ENCODE measurements at regions not wholly inside any gene's neighbourhood (a gene's known extent, or its start where the extent isn't known, plus 50 kb on each side); places are given as distances from the start of the nearest gene placed in this dataset.

DNA sequence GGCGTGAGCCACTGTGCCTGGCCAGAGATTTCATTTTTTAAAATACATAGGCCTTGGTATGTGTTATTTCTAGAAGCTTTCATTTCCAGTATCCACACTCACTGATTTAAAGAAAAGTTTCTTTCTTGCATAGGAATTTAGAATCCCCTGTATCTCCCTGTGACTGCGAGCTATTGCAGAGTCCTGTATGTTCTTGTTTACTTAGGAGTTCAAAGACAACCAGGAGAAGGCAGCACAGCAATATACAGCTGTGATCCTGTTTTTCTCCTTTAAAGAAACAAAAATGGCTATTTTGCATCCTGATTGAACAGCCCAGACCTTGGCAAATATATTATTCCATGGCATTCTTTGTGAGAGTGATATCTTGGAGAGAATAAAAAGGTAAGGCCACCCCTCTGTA is 185.0 kb upstream of the COX10 start:
- Histone ChIP-seq H3K9ac (ENCODE audit: low read depth in 1 of 2, low read length in 2 of 2) (no peak overlapping the region), H3K27ac (ENCODE audit: low read depth in 1 of 2, low read length in 2 of 2) (no peak overlapping the region), H3K4me3 (ENCODE audit: low read depth in 1 of 3, low read length in 3 of 3) (no peak overlapping the region), H3K4me1 (ENCODE audit: control insufficient read depth in 4 of 4, insufficient read depth in 4 of 4, low read length in 3 of 4) (peaks cover 0 to 6% (median 0%) of the 10 kb centered on the region in 4 donors), H3K9me3 (ENCODE audit: control insufficient read depth in 4 of 4, low read length in 3 of 4) (no peaks in the 10 kb centered on the region), H3K27me3 (ENCODE audit: control insufficient read depth in 4 of 4, insufficient read depth in 4 of 4, low read length in 3 of 4) (no peaks in the 10 kb centered on the region), H3K36me3 (ENCODE audit: control insufficient read depth in 4 of 4, insufficient read depth in 3 of 4, low read depth in 1 of 4, low read length in 3 of 4) (no peaks in the 10 kb centered on the region)
- TF ChIP-seq SP1 (IDR thresholded peaks at IDR 0.05) (no peak), EGR1 (IDR thresholded peaks at IDR 0.05; ENCODE audit: low read depth in 2 of 2) (no peak)
- 93% methylated on average over 2 of the region's 2 CpGs for WGBS
- DNase-seq (ENCODE audit: low spot score): no peak

DNA sequence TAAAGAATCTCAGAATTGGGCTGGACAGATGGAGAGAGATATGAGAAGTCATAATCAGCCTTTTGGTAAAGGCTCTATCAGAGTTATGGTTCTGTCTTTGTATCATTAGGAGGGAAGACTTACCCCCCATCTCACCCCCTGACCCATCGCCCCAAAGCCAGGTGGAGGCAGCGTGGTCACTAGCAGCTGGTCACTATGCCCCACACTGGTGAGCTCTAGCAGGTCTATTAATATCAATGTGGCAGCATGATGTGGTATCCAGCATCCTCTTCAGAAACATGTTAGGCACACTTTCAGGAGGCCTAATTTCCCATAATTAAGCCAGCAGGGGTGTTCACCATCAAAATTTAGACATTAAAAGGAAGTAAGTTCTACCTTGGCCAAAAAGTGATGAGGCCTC is 183.8 kb upstream of the COX10 start:
- Histone ChIP-seq H3K27me3 (ENCODE audit: control insufficient read depth in 4 of 4, insufficient read depth in 4 of 4, low read length in 3 of 4) (no peaks in the 10 kb centered on the region), H3K36me3 (ENCODE audit: control insufficient read depth in 4 of 4, insufficient read depth in 3 of 4, low read depth in 1 of 4, low read length in 3 of 4) (no peaks in the 10 kb centered on the region), H3K4me3 (ENCODE audit: low read depth in 1 of 3, low read length in 3 of 3) (no peak overlapping the region), H3K9ac (ENCODE audit: low read depth in 1 of 2, low read length in 2 of 2) (no peak overlapping the region), H3K4me1 (ENCODE audit: control insufficient read depth in 4 of 4, insufficient read depth in 4 of 4, low read length in 3 of 4) (peaks cover 0 to 6% (median 0%) of the 10 kb centered on the region in 4 donors), H3K27ac (ENCODE audit: low read depth in 1 of 2, low read length in 2 of 2) (no peak overlapping the region), H3K9me3 (ENCODE audit: control insufficient read depth in 4 of 4, low read length in 3 of 4) (no peaks in the 10 kb centered on the region)
- no peak for TF ChIP-seq FOXA2 (IDR thresholded peaks at IDR 0.05)
- TF ChIP-seq, protein P1, sequence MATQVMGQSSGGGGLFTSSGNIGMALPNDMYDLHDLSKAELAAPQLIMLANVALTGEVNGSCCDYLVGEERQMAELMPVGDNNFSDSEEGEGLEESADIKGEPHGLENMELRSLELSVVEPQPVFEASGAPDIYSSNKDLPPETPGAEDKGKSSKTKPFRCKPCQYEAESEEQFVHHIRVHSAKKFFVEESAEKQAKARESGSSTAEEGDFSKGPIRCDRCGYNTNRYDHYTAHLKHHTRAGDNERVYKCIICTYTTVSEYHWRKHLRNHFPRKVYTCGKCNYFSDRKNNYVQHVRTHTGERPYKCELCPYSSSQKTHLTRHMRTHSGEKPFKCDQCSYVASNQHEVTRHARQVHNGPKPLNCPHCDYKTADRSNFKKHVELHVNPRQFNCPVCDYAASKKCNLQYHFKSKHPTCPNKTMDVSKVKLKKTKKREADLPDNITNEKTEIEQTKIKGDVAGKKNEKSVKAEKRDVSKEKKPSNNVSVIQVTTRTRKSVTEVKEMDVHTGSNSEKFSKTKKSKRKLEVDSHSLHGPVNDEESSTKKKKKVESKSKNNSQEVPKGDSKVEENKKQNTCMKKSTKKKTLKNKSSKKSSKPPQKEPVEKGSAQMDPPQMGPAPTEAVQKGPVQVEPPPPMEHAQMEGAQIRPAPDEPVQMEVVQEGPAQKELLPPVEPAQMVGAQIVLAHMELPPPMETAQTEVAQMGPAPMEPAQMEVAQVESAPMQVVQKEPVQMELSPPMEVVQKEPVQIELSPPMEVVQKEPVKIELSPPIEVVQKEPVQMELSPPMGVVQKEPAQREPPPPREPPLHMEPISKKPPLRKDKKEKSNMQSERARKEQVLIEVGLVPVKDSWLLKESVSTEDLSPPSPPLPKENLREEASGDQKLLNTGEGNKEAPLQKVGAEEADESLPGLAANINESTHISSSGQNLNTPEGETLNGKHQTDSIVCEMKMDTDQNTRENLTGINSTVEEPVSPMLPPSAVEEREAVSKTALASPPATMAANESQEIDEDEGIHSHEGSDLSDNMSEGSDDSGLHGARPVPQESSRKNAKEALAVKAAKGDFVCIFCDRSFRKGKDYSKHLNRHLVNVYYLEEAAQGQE (IDR thresholded peaks at IDR 0.05): no peak
- no peak for DNase-seq (ENCODE audit: low spot score)
- WGBS: 99% methylated on average over 2 of the region's 2 CpGs

- H3K36me3 ChIP-seq (ENCODE audit: control insufficient read depth in 4 of 4, insufficient read depth in 3 of 4, low read depth in 1 of 4, low read length in 3 of 4): no peaks in the 10 kb centered on the region
- DNase-seq (ENCODE audit: low spot score): no peak
- H3K9me3 ChIP-seq (ENCODE audit: control insufficient read depth in 4 of 4, low read length in 3 of 4): no peaks in the 10 kb centered on the region
- 91% methylated on average over 6 of the region's 6 CpGs for WGBS
- no peak overlapping the region for H3K4me3 ChIP-seq (ENCODE audit: low read depth in 1 of 3, low read length in 3 of 3)
- H3K27me3 ChIP-seq (ENCODE audit: control insufficient read depth in 4 of 4, insufficient read depth in 4 of 4, low read length in 3 of 4): no peaks in the 10 kb centered on the region
- peaks cover 0 to 6% (median 0%) of the 10 kb centered on the region in 4 donors for H3K4me1 ChIP-seq (ENCODE audit: control insufficient read depth in 4 of 4, insufficient read depth in 4 of 4, low read length in 3 of 4)
- TF ChIP-seq HNF4A (conservative IDR thresholded peaks at IDR 0.05): no peak
- TF ChIP-seq, protein P2, sequence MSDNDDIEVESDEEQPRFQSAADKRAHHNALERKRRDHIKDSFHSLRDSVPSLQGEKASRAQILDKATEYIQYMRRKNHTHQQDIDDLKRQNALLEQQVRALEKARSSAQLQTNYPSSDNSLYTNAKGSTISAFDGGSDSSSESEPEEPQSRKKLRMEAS (IDR thresholded peaks at IDR 0.05): no peak
- TF ChIP-seq SP1 (IDR thresholded peaks at IDR 0.05): no peak
- TF ChIP-seq YY1 (IDR thresholded peaks at IDR 0.05): no peak
- TF ChIP-seq, protein P1 (IDR thresholded peaks at IDR 0.05): no peak
- no peak for TF ChIP-seq ZBTB33 (IDR thresholded peaks at IDR 0.05)
- TF ChIP-seq, protein P3, sequence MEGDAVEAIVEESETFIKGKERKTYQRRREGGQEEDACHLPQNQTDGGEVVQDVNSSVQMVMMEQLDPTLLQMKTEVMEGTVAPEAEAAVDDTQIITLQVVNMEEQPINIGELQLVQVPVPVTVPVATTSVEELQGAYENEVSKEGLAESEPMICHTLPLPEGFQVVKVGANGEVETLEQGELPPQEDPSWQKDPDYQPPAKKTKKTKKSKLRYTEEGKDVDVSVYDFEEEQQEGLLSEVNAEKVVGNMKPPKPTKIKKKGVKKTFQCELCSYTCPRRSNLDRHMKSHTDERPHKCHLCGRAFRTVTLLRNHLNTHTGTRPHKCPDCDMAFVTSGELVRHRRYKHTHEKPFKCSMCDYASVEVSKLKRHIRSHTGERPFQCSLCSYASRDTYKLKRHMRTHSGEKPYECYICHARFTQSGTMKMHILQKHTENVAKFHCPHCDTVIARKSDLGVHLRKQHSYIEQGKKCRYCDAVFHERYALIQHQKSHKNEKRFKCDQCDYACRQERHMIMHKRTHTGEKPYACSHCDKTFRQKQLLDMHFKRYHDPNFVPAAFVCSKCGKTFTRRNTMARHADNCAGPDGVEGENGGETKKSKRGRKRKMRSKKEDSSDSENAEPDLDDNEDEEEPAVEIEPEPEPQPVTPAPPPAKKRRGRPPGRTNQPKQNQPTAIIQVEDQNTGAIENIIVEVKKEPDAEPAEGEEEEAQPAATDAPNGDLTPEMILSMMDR (IDR thresholded peaks at IDR 0.05; ENCODE audit: low read depth, low read length, missing input control): no peak
- no peak for TF ChIP-seq TAF1 (conservative IDR thresholded peaks at IDR 0.05)
- TF ChIP-seq NR2F2 (IDR thresholded peaks at IDR 0.05): no peak
- no peak for TF ChIP-seq FOXA2 (IDR thresholded peaks at IDR 0.05)
- no peak for TF ChIP-seq GABPA (IDR thresholded peaks at IDR 0.05 in 1 of 2, conservative IDR thresholded peaks at IDR 0.05 in 1 of 2)
- no peak overlapping the region for H3K27ac ChIP-seq (ENCODE audit: low read depth in 1 of 2, low read length in 2 of 2)
- H3K9ac ChIP-seq (ENCODE audit: low read depth in 1 of 2, low read length in 2 of 2): no peak overlapping the region
Measured at GRCh38 chr17:13885953-13886889, 183.1 kb upstream of the COX10 start.
